Urinary bladder (tissue), 3 donors: ENCODE measurements at regions not wholly inside any gene's neighbourhood (a gene's known extent, or its start where the extent isn't known, plus 50 kb on each side); places are given as distances from the start of the nearest gene placed in this dataset.

Experiments used
- DNase-seq: peaks from one replicate; pipeline ENCODE4 v3.0.0-alpha.2; 2015; ENCODE audit errors: extremely low spot score
- H3K27ac ChIP-seq: one replicate; pipeline ENCODE4 v1.5.1; 2013; ENCODE audit warnings: low read depth, mild to moderate bottlenecking, moderate library complexity
- H3K36me3 ChIP-seq: one replicate; pipeline ENCODE4 v1.6.1; 2013; ENCODE audit warnings: mild to moderate bottlenecking, moderate library complexity; ENCODE audit not compliant: insufficient read depth
- H3K4me1 ChIP-seq: one replicate; pipeline ENCODE4 v1.6.1; 2013; ENCODE audit warnings: mild to moderate bottlenecking, moderate library complexity; ENCODE audit not compliant: insufficient read depth
- H3K4me3 ChIP-seq: one replicate; pipeline ENCODE4 v1.5.1; 2013; ENCODE audit warnings: low read depth, low read length
- WGBS: extraction: QIAGEN DNeasy Blood & Tissue Kit; methylation state at CpG from one replicate; pipeline ENCODE4 v1.1.7; 2013; 5-methylcytosine and 5-hydroxymethylcytosine counted together
- donor health status: healthy with polysubstance abuse.
- donor health status: healthy.

DNA sequence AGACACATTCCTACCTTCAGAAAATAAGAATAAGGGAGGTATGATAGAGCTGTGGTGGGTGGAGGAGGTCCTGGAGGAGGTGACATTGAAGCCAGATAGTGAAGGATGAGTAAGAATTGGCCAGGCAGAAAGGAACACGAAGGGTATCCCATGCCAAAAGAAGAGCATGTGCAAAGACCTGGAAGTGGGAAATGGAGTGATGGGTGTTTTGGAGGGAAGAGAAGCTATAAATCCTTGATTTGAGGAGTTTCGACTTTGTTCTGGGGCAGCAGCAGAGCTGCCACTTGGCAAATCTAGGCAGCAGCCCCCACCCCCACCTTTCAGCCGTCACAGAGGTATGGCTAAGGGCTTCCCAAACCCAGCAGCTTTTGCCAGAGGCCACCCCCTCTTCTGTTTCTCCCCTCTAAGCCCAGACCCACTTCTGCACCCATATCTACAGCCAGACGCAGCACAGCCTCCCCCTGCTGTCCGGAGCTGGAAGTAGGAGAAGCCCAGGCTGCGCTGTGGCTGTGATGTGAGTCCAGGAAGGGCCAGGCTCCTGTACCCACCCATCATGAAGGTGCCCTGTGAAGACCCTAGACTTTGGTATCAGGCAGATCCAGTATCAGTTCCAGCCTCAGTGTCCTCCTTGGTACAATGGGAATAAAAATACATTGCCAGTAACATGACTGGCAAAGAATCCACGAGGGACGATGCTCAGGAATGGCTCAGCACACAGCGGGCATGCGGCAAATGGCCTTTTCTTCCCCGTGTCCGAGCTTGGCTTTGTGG, 188.7 kb upstream of the LINGO1 start:
- no peak for DNase-seq
- 37% methylated on average over 12 of the region's 12 CpGs for WGBS

GRCh38 chr15:77819851-77820728, 187.4 kb upstream of the LINGO1 start:
- no peak overlapping the region for H3K27ac ChIP-seq
- no peaks in the 10 kb centered on the region for H3K4me1 ChIP-seq
- no peaks in the 10 kb centered on the region for H3K36me3 ChIP-seq
- WGBS, result 2% methylated on average over 89 of the region's 89 CpGs
- peak overlapping the region; percentile 39 for H3K4me3 ChIP-seq
- no peak for DNase-seq

More for the DNA sequence above, 188.7 kb upstream of the LINGO1 start:
- no peaks in the 10 kb centered on the region for H3K36me3 ChIP-seq
- no peak overlapping the region for H3K27ac ChIP-seq
- no peaks in the 10 kb centered on the region for H3K4me1 ChIP-seq
- H3K4me3 ChIP-seq, result no peak overlapping the region

- Histone ChIP-seq H3K4me1 (no peaks in the 10 kb centered on the region), H3K36me3 (no peaks in the 10 kb centered on the region), H3K4me3 (peak overlapping the region; percentile 39), H3K27ac (no peak overlapping the region)
- no peak for DNase-seq
- WGBS, result under 1% methylated on average over 120 of the region's 120 CpGs
Measured at GRCh38 chr15:77819048-77819850, 186.5 kb upstream of the LINGO1 start.

DNA sequence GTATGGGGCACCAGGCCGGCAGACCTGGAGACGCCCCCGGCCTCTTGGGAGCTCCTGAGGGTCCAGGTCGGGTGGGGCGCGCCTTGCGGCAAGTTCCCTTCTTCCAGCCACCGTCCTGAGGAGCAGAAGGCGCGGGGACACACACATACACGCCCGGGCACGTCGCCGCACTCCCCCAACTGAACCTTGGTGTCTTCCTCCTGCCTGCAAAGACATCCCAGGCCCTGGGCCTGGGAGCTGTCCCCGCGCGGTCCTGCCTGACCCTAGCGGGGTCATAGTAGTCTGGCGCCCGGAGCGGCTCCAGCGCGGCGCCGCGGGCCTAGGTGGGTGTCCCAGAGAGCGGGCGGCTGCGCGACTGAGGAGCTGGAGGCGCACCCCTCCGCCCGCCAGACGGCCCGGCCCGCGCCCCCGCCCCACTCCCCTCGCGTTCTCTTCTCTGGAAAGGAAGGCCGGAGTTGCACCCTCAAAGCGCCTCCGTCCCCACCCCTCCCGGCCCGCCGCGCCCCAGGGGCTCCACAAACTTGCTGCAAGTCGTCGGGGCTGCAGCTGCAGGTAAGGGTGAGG, 185.9 kb upstream of the LINGO1 start:
- Histone ChIP-seq H3K4me1 (no peaks in the 10 kb centered on the region), H3K36me3 (no peaks in the 10 kb centered on the region), H3K4me3 (peak overlapping the region; percentile 39), H3K27ac (no peak overlapping the region)
- 12% methylated on average over 50 of the region's 50 CpGs for WGBS
- no peak for DNase-seq

GRCh38 chr15:77817434-77817833, 184.7 kb upstream of the LINGO1 start:
- Histone ChIP-seq H3K4me1 (no peaks in the 10 kb centered on the region), H3K4me3 (no peak overlapping the region), H3K27ac (no peak overlapping the region), H3K36me3 (no peaks in the 10 kb centered on the region)
- 83% methylated on average over 9 of the region's 9 CpGs for WGBS
- no peak for DNase-seq

- 62% methylated on average over 7 of the region's 7 CpGs for WGBS
- no peak overlapping the region for H3K27ac ChIP-seq
- no peak for DNase-seq
- H3K36me3 ChIP-seq, result no peaks in the 10 kb centered on the region
- no peak overlapping the region for H3K4me3 ChIP-seq
- H3K4me1 ChIP-seq, result no peaks in the 10 kb centered on the region
Measured at GRCh38 chr15:77816983-77817382, 184.3 kb upstream of the LINGO1 start.

GRCh38 chr15:77815015-77815414, 182.3 kb upstream of the LINGO1 start:
- Histone ChIP-seq H3K27ac (no peak overlapping the region), H3K36me3 (no peaks in the 10 kb centered on the region), H3K4me1 (no peaks in the 10 kb centered on the region), H3K4me3 (no peak overlapping the region)
- 75% methylated on average over 7 of the region's 7 CpGs for WGBS
- DNase-seq, result no peak

DNA sequence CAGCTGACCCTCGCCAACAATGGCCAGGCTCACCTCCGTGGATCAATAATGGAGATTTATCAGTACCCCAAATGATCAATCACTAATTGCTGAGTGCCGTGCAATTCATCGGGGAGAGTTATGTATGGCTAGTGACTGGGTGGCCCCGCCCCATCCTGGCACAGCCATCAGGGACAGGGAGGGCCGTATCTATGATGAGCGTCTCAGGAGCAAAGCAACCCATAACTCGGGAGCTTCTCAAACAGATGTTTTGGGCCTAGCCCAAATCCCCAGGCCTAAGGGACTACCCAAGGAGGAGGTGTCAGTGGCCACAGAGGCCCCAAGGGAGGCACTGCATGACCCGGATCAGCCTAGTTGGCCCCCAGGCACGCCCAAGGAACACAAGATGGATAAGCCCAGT, 180.0 kb upstream of the LINGO1 start:
- no peak overlapping the region for H3K27ac ChIP-seq
- H3K4me3 ChIP-seq, result no peak overlapping the region
- no peaks in the 10 kb centered on the region for H3K36me3 ChIP-seq
- no peak for DNase-seq
- no peaks in the 10 kb centered on the region for H3K4me1 ChIP-seq
- 74% methylated on average over 10 of the region's 10 CpGs for WGBS

DNA sequence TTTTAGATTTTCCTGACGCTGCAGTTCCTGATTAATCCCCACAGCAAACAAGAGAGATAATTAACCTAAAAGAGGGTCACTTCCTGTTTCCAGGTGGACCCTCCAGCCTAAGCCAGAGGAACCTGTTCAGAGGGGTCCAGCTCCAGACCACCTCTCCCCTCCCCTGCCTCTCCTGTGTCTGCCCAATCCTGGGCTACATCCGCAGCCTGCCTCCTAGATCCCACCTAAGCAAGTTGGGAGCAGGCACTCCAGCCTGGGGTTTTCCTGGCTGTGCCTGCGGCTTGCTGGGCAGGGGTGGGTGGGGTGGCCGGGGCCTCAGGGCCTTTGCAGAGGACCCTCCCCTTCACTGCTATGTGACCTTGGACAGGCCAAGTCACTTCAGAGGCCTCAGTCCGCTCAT, 178.6 kb upstream of the LINGO1 start:
- Histone ChIP-seq H3K36me3 (no peaks in the 10 kb centered on the region), H3K27ac (no peak overlapping the region), H3K4me1 (no peaks in the 10 kb centered on the region), H3K4me3 (no peak overlapping the region)
- DNase-seq, result no peak
- WGBS, result 70% methylated on average over 5 of the region's 5 CpGs

DNA sequence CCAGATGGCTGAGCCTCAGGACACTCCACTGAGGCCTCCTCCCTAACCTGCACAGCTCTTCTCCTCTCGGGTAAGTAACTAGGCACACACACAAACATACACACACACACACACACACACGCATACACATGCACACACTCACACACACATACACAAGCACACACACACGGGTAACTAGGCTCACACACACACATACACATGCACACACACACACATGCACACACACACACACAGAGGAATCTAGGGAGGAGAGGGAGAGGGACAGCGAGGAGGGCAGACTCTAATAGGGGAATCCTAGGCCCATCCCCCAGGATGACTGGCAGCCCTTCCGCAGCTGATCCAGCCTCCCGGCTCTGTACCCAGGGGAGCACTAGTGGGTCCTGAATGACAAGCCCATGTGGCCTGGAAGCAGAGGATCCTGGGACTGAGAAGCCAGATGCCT, 177.4 kb upstream of the LINGO1 start:
- DNase-seq, result no peak
- 65% methylated on average over 6 of the region's 6 CpGs for WGBS
- Histone ChIP-seq H3K27ac (no peak overlapping the region), H3K4me3 (no peak overlapping the region), H3K36me3 (no peaks in the 10 kb centered on the region), H3K4me1 (no peaks in the 10 kb centered on the region)

GRCh38 chr15:77808581-77809177, 176.0 kb upstream of the LINGO1 start:
- no peaks in the 10 kb centered on the region for H3K4me1 ChIP-seq
- WGBS, result 95% methylated on average over 8 of the region's 8 CpGs
- H3K4me3 ChIP-seq, result no peak overlapping the region
- DNase-seq, result no peak
- no peaks in the 10 kb centered on the region for H3K36me3 ChIP-seq
- H3K27ac ChIP-seq, result no peak overlapping the region

DNA sequence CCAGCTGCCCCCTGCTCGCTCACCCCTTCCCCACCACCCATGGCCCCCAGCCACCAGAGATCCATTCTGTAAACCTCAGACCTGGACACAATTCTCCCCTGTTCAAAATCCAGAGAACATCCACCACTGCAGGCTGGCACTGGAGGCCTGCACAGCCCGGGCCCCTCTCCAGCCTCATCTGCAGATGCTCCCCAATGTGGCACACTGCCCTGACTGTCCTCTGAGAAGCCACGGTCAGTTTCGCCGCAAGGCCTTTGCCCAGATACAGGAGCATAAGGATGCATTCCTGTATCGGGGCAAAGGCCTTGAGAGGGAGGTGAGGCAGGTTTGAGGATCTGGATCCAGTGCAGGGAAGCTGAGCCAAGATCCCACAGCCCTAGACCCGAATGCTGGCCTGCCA, 175.4 kb upstream of the LINGO1 start:
- no peaks in the 10 kb centered on the region for H3K36me3 ChIP-seq
- no peak overlapping the region for H3K4me3 ChIP-seq
- WGBS, result 82% methylated on average over 7 of the region's 7 CpGs
- no peak overlapping the region for H3K27ac ChIP-seq
- DNase-seq, result no peak
- no peaks in the 10 kb centered on the region for H3K4me1 ChIP-seq

DNA sequence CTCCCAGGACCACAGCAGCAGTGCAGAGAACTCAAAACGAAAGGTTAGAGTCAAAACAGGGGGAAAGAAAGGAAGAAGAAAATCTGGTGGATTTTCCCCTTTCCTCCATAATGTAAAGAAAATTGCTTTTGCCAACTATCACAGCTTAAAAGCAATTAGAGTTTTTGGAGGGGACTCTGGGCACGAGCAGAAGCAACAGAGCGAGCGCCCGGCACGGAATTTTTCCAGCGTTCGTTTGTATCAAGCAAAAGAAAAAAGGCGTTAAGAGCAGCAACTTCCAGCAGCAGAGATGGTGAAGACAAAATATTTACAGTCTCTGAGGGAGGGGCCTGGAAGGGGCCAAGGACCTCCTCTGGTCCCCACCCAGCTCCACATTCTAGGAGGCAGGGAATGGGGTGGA, 174.9 kb upstream of the LINGO1 start:
- H3K4me1 ChIP-seq, result no peaks in the 10 kb centered on the region
- no peak overlapping the region for H3K27ac ChIP-seq
- H3K36me3 ChIP-seq, result no peaks in the 10 kb centered on the region
- 78% methylated on average over 9 of the region's 9 CpGs for WGBS
- no peak for DNase-seq
- no peak overlapping the region for H3K4me3 ChIP-seq
